GM12878 (cell line): ENCODE measurements at regions not wholly inside any gene's neighbourhood (a gene's known extent, or its start where the extent isn't known, plus 50 kb on each side); places are given as distances from the start of the nearest gene placed in this dataset.

ENCODE experiments used
- ATAC-seq: fragments of 200-7000 bp; cut with Tn5 transposase; 3 replicates; pipeline ENCODE4 v1.9.1; 2020; ENCODE audit warnings: mild to moderate bottlenecking, moderate library complexity
- BruUV-seq: library from RNA; stranded (reverse); fragments of 400-500 nt; replicated peaks from 2 replicates; lab custom pipeline; 2021; lab: Mats Ljungman, UMichigan
- CTCF ChIA-PET: fragments of 300-600 bp; sonication (Branson Sonifier 250); formaldehyde crosslinking; extraction: SDS; loops from one replicate; lab custom pipeline; 2021; ENCODE audit warnings: inconsistent platforms; lab: Yijun Ruan, JAX
- POLR2A ChIA-PET: fragments of 350-600 bp; formaldehyde crosslinking; extraction: SDS; loops from one replicate; lab custom pipeline; 2021; ENCODE audit warnings: inconsistent platforms; lab: Charles Lee
- RAD21 ChIA-PET: fragments of 300-600 bp; sonication (Branson Sonifier 250); formaldehyde crosslinking; loops from one replicate; lab custom pipeline; 2023; ENCODE audit warnings: antibody characterized with exemption; ENCODE audit not compliant: unreplicated experiment; lab: Charles Lee
- SMC1A ChIA-PET: fragments of 300-600 bp; sonication (Branson Sonifier 250); formaldehyde crosslinking; loops from one replicate; lab custom pipeline; 2023; ENCODE audit not compliant: unreplicated experiment, uncharacterized antibody; lab: Charles Lee
- DNase-seq: peaks from one replicate; pipeline ENCODE4 v3.0.0-alpha.2; 2011; ENCODE audit warnings: low read depth, low spot score
- FAIRE-seq: peaks from 3 replicates; lab custom pipeline; 2011; peaks lifted over from hg19 to GRCh38; lab: Jason Lieb, UNC
- H2AFZ ChIP-seq: 2 replicates; pipeline ENCODE4 v1.6.0; 2011; ENCODE audit warnings: low read depth, low read length, control low read depth; ENCODE audit not compliant: control insufficient read depth
- H3K27ac ChIP-seq: 2 replicates; pipeline ENCODE4 v1.5.1; 2011; ENCODE audit warnings: control low read depth; ENCODE audit not compliant: control insufficient read depth, insufficient read depth
- H3K27me3 ChIP-seq, 2 experiments: replicated peaks in 1 of 2; 2 replicates each; pipeline versions ENCODE4 v1.6.0 to v1.6.1; 2011; ENCODE audit warnings: low read length in 1 of 2; ENCODE audit not compliant: control insufficient read depth in 2 of 2, insufficient read depth in 2 of 2
- H3K36me3 ChIP-seq, 2 experiments: 2 replicates each; pipeline ENCODE4 v1.5.1; 2011; ENCODE audit warnings: low read length in 1 of 2; ENCODE audit not compliant: control insufficient read depth in 2 of 2, insufficient read depth in 2 of 2
- H3K4me1 ChIP-seq: 2 replicates; pipeline ENCODE4 v1.6.1; 2011; ENCODE audit warnings: mild to moderate bottlenecking, low read length, moderate library complexity, mixed read lengths; ENCODE audit not compliant: control insufficient read depth, insufficient read depth
- H3K4me2 ChIP-seq: 2 replicates; pipeline ENCODE4 v1.6.0; 2011; ENCODE audit warnings: control low read depth; ENCODE audit not compliant: control insufficient read depth, insufficient read depth
- H3K4me3 ChIP-seq: fragments of 200-600 bp; sonication (generic); 2 replicates; pipeline ENCODE4 v1.5.1; 2016
- H3K79me2 ChIP-seq: 2 replicates; pipeline ENCODE4 v1.6.0; 2011; ENCODE audit warnings: low read length; ENCODE audit not compliant: control insufficient read depth, insufficient read depth
- H3K9ac ChIP-seq: 2 replicates; pipeline ENCODE4 v1.8.0; 2011; ENCODE audit warnings: low read length, control low read depth, mixed read lengths; ENCODE audit not compliant: control insufficient read depth, insufficient read depth
- H3K9me3 ChIP-seq: replicated peaks from 3 replicates; pipeline ENCODE4 v1.5.1; 2011; ENCODE audit warnings: mild to moderate bottlenecking, low read length; ENCODE audit not compliant: control insufficient read depth, insufficient read depth
- H4K20me1 ChIP-seq: 2 replicates; pipeline ENCODE4 v1.6.0; 2011; ENCODE audit not compliant: control insufficient read depth, insufficient read depth
- ATF7 ChIP-seq: fragments of 450-650 bp; IDR thresholded peaks from 2 replicates; pipeline ENCODE4 v1.6.1; 2016; ENCODE audit warnings: low read depth, mild to moderate bottlenecking
- HCFC1 ChIP-seq: fragments of 150-350 bp; IDR thresholded peaks from 2 replicates; pipeline ENCODE4 v1.6.1; 2014; ENCODE audit warnings: low read length
- HDAC6 ChIP-seq: fragments of 200-600 bp; sonication (generic); IDR thresholded peaks from one replicate; pipeline ENCODE4 v1.8.0; 2017; ENCODE audit warnings: antibody characterized with exemption; ENCODE audit not compliant: unreplicated experiment
- MTA2 ChIP-seq: fragments of 450-650 bp; IDR thresholded peaks from 2 replicates; pipeline ENCODE4 v1.6.1; 2016; ENCODE audit warnings: low read depth, mild to moderate bottlenecking, moderate library complexity
- MTA3 ChIP-seq: IDR thresholded peaks from 2 replicates; pipeline ENCODE4 v1.6.1; 2012; ENCODE audit warnings: low read length, inconsistent platforms, borderline replicate concordance
- MXI1 ChIP-seq: fragments of 150-350 bp; IDR thresholded peaks from 2 replicates; pipeline ENCODE4 v1.6.1; 2011; ENCODE audit warnings: low read depth, mild to moderate bottlenecking, inconsistent platforms, low read length, improper control_type of control experiment
- NR2F1 ChIP-seq: fragments of 450-650 bp; conservative IDR thresholded peaks from 2 replicates; pipeline ENCODE4 v1.6.1; 2017; ENCODE audit warnings: mild to moderate bottlenecking
- RBBP5 ChIP-seq: fragments of 200-600 bp; sonication (generic); conservative IDR thresholded peaks from 2 replicates; pipeline ENCODE4 v1.6.1; 2016
- TAF1 ChIP-seq: IDR thresholded peaks from 2 replicates; pipeline ENCODE4 v1.6.1; 2011; ENCODE audit warnings: mild to moderate bottlenecking, low read depth, low read length, borderline replicate concordance
- ZNF384 ChIP-seq: IDR thresholded peaks from 2 replicates; pipeline ENCODE4 v1.6.1; 2012; ENCODE audit warnings: low read depth, mild to moderate bottlenecking, low read length, improper control_type of control experiment, borderline replicate concordance
- WGBS: methylation state at CpG from one replicate; pipeline ENCODE4 v1.1.6; 2016; ENCODE audit warnings: low lambda C conversion rate; ENCODE audit not compliant: insufficient replicate concordance, insufficient coverage; ENCODE audit errors: missing lambda C conversion rate; 5-methylcytosine and 5-hydroxymethylcytosine counted together
- in situ Hi-C: fragments of 300-500 bp; cut with MboI; formaldehyde crosslinking; loops from 9 replicates; pipeline ENCODE4 v1.14.3; 2018; ENCODE audit warnings: mixed read lengths
- intact Hi-C: fragments of 100-400 bp; cut with micrococcal nuclease; formaldehyde crosslinking; loops from one replicate; pipeline ENCODE4 v1.14.2; 2022; ENCODE audit not compliant: unreplicated experiment
- TF ChIP-seq, protein P1 (sequence below): fragments of 450-650 bp; formaldehyde crosslinking; IDR thresholded peaks from 2 replicates; pipeline ENCODE4 v1.4.0; 2020; ENCODE audit warnings: mild to moderate bottlenecking, moderate library complexity

DNA sequence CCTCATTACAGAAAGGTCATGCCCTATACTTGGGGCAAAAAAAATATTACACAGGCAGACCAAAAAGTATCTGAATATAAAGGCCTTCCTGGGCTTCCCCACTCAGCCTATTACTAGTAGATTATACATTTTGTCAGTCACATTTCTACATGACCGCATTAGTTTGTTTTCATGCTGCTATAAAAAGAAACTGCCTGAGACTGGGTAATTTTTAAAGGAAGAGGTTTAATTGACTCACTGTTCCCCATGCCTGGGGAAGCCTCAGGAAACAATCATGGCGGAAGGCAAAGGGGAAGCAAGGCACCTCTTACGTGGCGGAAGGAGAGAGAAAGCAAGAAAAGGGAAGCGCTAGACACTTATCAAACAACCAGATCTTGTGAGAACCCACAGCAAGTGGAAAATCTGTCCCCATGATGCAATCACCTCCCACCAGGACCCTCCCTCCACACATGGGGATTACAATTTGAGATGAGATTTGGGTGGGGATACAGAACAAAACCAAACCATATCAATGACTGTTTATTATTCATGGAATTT, 1312.0 kb downstream of the PCDH7 start (continued):
- TF ChIP-seq, protein P1, sequence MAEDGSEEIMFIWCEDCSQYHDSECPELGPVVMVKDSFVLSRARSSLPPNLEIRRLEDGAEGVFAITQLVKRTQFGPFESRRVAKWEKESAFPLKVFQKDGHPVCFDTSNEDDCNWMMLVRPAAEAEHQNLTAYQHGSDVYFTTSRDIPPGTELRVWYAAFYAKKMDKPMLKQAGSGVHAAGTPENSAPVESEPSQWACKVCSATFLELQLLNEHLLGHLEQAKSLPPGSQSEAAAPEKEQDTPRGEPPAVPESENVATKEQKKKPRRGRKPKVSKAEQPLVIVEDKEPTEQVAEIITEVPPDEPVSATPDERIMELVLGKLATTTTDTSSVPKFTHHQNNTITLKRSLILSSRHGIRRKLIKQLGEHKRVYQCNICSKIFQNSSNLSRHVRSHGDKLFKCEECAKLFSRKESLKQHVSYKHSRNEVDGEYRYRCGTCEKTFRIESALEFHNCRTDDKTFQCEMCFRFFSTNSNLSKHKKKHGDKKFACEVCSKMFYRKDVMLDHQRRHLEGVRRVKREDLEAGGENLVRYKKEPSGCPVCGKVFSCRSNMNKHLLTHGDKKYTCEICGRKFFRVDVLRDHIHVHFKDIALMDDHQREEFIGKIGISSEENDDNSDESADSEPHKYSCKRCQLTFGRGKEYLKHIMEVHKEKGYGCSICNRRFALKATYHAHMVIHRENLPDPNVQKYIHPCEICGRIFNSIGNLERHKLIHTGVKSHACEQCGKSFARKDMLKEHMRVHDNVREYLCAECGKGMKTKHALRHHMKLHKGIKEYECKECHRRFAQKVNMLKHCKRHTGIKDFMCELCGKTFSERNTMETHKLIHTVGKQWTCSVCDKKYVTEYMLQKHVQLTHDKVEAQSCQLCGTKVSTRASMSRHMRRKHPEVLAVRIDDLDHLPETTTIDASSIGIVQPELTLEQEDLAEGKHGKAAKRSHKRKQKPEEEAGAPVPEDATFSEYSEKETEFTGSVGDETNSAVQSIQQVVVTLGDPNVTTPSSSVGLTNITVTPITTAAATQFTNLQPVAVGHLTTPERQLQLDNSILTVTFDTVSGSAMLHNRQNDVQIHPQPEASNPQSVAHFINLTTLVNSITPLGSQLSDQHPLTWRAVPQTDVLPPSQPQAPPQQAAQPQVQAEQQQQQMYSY (CRISPR knock-in tag) = no peak

DNA sequence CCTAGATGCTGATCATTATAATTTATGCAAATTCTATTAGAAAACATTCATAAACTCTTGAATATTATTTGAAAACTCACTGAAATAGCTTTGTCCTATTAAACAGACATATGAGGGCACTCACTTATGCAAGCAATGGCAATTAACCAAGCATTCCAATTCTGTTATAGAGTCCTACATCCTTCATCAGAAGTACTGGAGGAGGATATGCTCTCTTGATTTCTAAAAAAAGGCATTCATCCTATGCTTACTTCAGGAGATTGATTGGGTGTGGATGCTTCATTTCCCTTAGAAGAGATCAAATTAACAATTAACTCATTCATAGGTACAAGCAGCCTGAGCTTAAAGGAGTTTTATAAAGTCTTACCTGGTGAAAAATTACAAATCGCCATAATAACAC, 1317.2 kb downstream of the PCDH7 start:
- ChIA-PET POLR2A (no interaction called here), CTCF (interaction anchor here (0.9 kb wide), 1 partner anchor 9 kb away, joined by 3 read pairs; no protein-coding TSS in a partner anchor), RAD21 (interaction anchor here (0.7 kb wide), 1 partner anchor 147 kb away, joined by 3 read pairs; no protein-coding TSS in a partner anchor), SMC1A (no interaction called here)
- intact Hi-C loops (no loop called here), in situ Hi-C loops (no loop called here)
- no peak for FAIRE-seq
- WGBS = 0% methylated on average over 1 of the region's 1 CpG
- H3K27me3 ChIP-seq = no peaks in the 10 kb centered on the region
- no peak for TF ChIP-seq TAF1
- no peak for TF ChIP-seq ATF7
- TF ChIP-seq ZNF384 = no peak
- TF ChIP-seq NR2F1 = no peak
- no peak for TF ChIP-seq RBBP5
- TF ChIP-seq MTA3 = no peak
- TF ChIP-seq MTA2 = no peak
- TF ChIP-seq HDAC6 = no peak
- no peak for TF ChIP-seq MXI1
- TF ChIP-seq HCFC1 = no peak
- no peaks in the 10 kb centered on the region for H4K20me1 ChIP-seq
- no peak overlapping the region for H3K4me2 ChIP-seq
- no peaks in the 10 kb centered on the region for H3K36me3 ChIP-seq
- H3K27ac ChIP-seq = no peak overlapping the region
- H3K4me1 ChIP-seq = no peaks in the 10 kb centered on the region
- no TSS peak for BruUV-seq
- H2AFZ ChIP-seq = no peak overlapping the region
- no peak for DNase-seq
- H3K4me3 ChIP-seq = no peak overlapping the region
- no peaks in the 10 kb centered on the region for H3K79me2 ChIP-seq
- no peak for ATAC-seq
- H3K9me3 ChIP-seq = no peaks in the 10 kb centered on the region
- no peak overlapping the region for H3K9ac ChIP-seq
